ENCODE measurements at regions not wholly inside any gene's neighbourhood (a gene's known extent, or its start where the extent isn't known, plus 50 kb on each side); places are given as distances from the start of the nearest gene placed in this dataset.
"Not testable (repeated sequence)": the region's sequence is repeated elsewhere in the genome, so short reads cannot be mapped to it uniquely, and the experiment has no call there.

- DNase-seq: no peak
Measured at GRCh38 chr10:65779985-65780384, 1145.9 kb upstream of the LRRTM3 start.

- DNase-seq: no peak
Measured at GRCh38 chr10:65786279-65786678, 1139.6 kb upstream of the LRRTM3 start.

GRCh38 chr10:65787571-65787970, 1138.3 kb upstream of the LRRTM3 start:
- no peak for DNase-seq

GRCh38 chr10:65788271-65788670, 1137.6 kb upstream of the LRRTM3 start:
- no peak for DNase-seq

GRCh38 chr10:65791979-65792378, 1133.9 kb upstream of the LRRTM3 start:
- DNase-seq: no peak

GRCh38 chr10:65793738-65794425, 1132.0 kb upstream of the LRRTM3 start:
- DNase-seq: no peak

- not testable (repeated sequence) for DNase-seq
Measured at GRCh38 chr10:65794861-65795260, 1131.0 kb upstream of the LRRTM3 start.

GRCh38 chr10:65796472-65796871, 1129.4 kb upstream of the LRRTM3 start:
- DNase-seq: no peak

- DNase-seq: no peak
Measured at GRCh38 chr10:65798133-65798532, 1127.7 kb upstream of the LRRTM3 start.

GRCh38 chr10:65802391-65802790, 1123.4 kb upstream of the LRRTM3 start:
- DNase-seq: no peak

- no peak for DNase-seq
Measured at GRCh38 chr10:65805511-65805910, 1120.3 kb upstream of the LRRTM3 start.

GRCh38 chr10:65805993-65806392, 1119.8 kb upstream of the LRRTM3 start:
- no peak for DNase-seq

GRCh38 chr10:65808687-65809333, 1117.0 kb upstream of the LRRTM3 start:
- no peak for DNase-seq

- no peak for DNase-seq
Measured at GRCh38 chr10:65811931-65812525, 1113.8 kb upstream of the LRRTM3 start.

GRCh38 chr10:65816536-65816935, 1109.3 kb upstream of the LRRTM3 start:
- no peak for DNase-seq

GRCh38 chr10:65818990-65819389, 1106.8 kb upstream of the LRRTM3 start:
- no peak for DNase-seq

GRCh38 chr10:65827359-65827758, 1098.5 kb upstream of the LRRTM3 start:
- DNase-seq: no peak

- no peak for DNase-seq
Measured at GRCh38 chr10:65838811-65839210, 1087.0 kb upstream of the LRRTM3 start.

GRCh38 chr10:65843203-65843602, 1082.6 kb upstream of the LRRTM3 start:
- no peak for DNase-seq

GRCh38 chr10:65845916-65846315, 1079.9 kb upstream of the LRRTM3 start:
- no peak for DNase-seq

- no peak for DNase-seq
Measured at GRCh38 chr10:65846541-65846940, 1079.3 kb upstream of the LRRTM3 start.

- DNase-seq: no peak
Measured at GRCh38 chr10:65846949-65847348, 1078.9 kb upstream of the LRRTM3 start.

- no peak for DNase-seq
Measured at GRCh38 chr10:65847436-65848230, 1078.2 kb upstream of the LRRTM3 start.

- DNase-seq: no peak
Measured at GRCh38 chr10:65858841-65859240, 1067.0 kb upstream of the LRRTM3 start.
